PC-3 (cell line): ENCODE measurements at regions not wholly inside any gene's neighbourhood (a gene's known extent, or its start where the extent isn't known, plus 50 kb on each side); places are given as distances from the start of the nearest gene placed in this dataset.

Source experiments
- CTCF ChIP-seq: fragments of 300-600 bp; sonication (generic); conservative IDR thresholded peaks from 2 replicates; pipeline ENCODE4 v1.5.1; 2017; ENCODE audit warnings: antibody characterized with exemption, low read depth, mild to moderate bottlenecking, low read length
- EZH2 ChIP-seq: fragments of 300-600 bp; sonication (generic); IDR thresholded peaks from one replicate; pipeline ENCODE4 v1.6.1; 2017; ENCODE audit warnings: antibody characterized with exemption, mild to moderate bottlenecking, low read length; ENCODE audit not compliant: unreplicated experiment

- TF ChIP-seq CTCF (no peak), EZH2 (no peak)
Observed at GRCh38 chr9:136611606-136612005, 51.1 kb upstream of the EGFL7 start.
